ENCODE measurements at regions not wholly inside any gene's neighbourhood (a gene's known extent, or its start where the extent isn't known, plus 50 kb on each side); places are given as distances from the start of the nearest gene placed in this dataset.

DNA sequence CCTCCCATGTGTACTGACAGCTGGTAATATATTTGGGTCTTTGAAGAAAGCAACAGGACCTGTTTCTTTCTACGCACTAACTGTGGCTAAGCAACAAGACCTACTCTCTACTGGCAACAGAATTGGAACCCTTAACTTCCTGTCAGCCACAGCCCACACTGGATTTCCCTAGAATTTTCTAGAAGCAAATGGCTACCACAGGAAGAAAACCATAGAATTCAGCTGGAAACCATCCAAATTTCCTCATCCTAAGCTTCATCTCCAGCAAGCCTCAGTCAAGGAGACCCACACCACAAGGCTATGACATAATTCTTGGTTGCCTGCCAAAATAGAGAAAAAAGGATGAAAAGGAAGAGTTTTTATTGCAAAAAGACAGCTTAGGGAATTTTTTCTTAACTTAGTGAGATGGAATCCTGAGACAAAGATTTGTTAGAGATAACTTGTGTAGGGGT is 171.8 kb upstream of the TNC start:
- intact Hi-C loops (cut with DNase I) = no loop called here
- no peaks in the 10 kb centered on the region for H3K36me3 ChIP-seq
- 76 to 97% (median 96%) methylated on average over 1 of the region's 1 CpG for WGBS, 3 donors
- no peak for DNase-seq
- H3K9me3 ChIP-seq = no peaks in the 10 kb centered on the region
- H3K27ac ChIP-seq = no peak overlapping the region
- H3K4me3 ChIP-seq = no peak overlapping the region
- no peaks in the 10 kb centered on the region for H3K4me1 ChIP-seq (ENCODE audit: insufficient read depth)
- H3K27me3 ChIP-seq = no peaks in the 10 kb centered on the region
- TF ChIP-seq, protein P1, sequence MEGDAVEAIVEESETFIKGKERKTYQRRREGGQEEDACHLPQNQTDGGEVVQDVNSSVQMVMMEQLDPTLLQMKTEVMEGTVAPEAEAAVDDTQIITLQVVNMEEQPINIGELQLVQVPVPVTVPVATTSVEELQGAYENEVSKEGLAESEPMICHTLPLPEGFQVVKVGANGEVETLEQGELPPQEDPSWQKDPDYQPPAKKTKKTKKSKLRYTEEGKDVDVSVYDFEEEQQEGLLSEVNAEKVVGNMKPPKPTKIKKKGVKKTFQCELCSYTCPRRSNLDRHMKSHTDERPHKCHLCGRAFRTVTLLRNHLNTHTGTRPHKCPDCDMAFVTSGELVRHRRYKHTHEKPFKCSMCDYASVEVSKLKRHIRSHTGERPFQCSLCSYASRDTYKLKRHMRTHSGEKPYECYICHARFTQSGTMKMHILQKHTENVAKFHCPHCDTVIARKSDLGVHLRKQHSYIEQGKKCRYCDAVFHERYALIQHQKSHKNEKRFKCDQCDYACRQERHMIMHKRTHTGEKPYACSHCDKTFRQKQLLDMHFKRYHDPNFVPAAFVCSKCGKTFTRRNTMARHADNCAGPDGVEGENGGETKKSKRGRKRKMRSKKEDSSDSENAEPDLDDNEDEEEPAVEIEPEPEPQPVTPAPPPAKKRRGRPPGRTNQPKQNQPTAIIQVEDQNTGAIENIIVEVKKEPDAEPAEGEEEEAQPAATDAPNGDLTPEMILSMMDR (IDR thresholded peaks at IDR 0.05) = no peak
- TF ChIP-seq EP300 (IDR thresholded peaks at IDR 0.05) = no peak
- no peak for TF ChIP-seq POLR2A (IDR thresholded peaks at IDR 0.05)

DNA sequence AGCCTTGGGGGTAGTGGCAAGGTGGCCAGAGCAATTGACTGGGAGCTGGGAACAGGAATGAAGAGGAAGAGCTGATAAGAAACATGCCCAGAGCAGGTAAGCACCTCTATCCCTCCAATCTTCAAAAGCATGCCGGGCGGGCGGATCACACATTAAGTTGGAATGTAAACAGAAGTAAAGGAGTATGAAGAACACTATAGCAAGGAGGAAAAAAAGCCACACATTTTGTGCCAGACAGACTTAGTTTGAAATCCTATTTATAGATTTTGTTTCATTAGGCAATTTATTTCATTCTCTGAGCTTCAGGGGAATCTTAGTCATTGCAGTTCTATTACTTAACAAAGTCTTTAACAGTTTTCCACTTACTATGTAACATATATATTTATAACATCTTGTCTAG is 173.9 kb upstream of the TNC start:
- Histone ChIP-seq H3K9me3 (no peaks in the 10 kb centered on the region), H3K27ac (no peak overlapping the region), H3K4me1 (ENCODE audit: insufficient read depth) (no peaks in the 10 kb centered on the region), H3K36me3 (no peaks in the 10 kb centered on the region), H3K4me3 (no peak overlapping the region), H3K27me3 (no peaks in the 10 kb centered on the region)
- intact Hi-C loops (cut with DNase I) = no loop called here
- 80 to 91% (median 83%) methylated on average over 3 of the region's 3 CpGs for WGBS, 3 donors
- no peak for DNase-seq
- no peak for TF ChIP-seq EP300 (IDR thresholded peaks at IDR 0.05)
- TF ChIP-seq POLR2A (IDR thresholded peaks at IDR 0.05) = no peak
- TF ChIP-seq, protein P1 (IDR thresholded peaks at IDR 0.05) = no peak

DNA sequence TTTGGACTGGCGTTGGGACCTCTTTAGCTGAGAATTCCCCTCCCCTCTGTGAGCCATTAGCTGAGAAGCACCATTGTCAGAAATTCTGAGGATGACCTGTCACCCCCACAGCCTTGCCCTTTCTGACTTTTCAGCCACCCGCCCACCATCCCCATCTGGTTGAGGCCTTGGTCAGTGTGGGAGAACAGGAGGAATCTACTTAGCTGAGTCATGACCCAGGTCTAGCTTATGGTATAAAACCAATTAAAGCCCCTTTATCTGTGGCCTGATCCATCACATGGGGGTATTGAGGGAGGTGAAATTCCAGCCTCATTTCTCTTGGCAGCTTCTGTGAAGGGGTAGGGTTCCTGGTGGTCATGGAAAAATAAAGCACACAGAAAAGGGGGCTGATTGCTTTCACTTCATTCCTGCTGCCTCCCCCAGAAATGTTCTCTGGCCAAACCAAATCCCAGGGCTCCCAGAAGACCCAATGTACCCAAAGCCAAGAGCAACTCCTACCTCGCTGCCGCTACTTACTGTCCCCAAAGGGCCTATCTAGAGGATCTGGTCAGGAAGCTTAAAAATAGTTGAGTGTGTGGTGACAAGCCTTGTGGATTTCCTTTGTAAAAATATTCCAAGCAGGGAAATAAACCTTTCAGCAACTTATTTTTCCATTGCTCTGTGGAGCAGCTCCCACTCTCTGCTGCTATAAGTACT is 174.8 kb upstream of the TNC start:
- H3K27ac ChIP-seq = no peak overlapping the region
- no peaks in the 10 kb centered on the region for H3K27me3 ChIP-seq
- no peaks in the 10 kb centered on the region for H3K36me3 ChIP-seq
- no peak overlapping the region for H3K4me3 ChIP-seq
- no peak for DNase-seq
- H3K9me3 ChIP-seq = no peaks in the 10 kb centered on the region
- TF ChIP-seq EP300 (IDR thresholded peaks at IDR 0.05) (no peak), POLR2A (IDR thresholded peaks at IDR 0.05) (no peak)
- TF ChIP-seq, protein P1 (IDR thresholded peaks at IDR 0.05) = no peak
- intact Hi-C loops (cut with DNase I) = no loop called here
- no peaks in the 10 kb centered on the region for H3K4me1 ChIP-seq (ENCODE audit: insufficient read depth)
- WGBS, 3 donors = 73 to 77% (median 75%) methylated on average over 4 of the region's 4 CpGs

DNA sequence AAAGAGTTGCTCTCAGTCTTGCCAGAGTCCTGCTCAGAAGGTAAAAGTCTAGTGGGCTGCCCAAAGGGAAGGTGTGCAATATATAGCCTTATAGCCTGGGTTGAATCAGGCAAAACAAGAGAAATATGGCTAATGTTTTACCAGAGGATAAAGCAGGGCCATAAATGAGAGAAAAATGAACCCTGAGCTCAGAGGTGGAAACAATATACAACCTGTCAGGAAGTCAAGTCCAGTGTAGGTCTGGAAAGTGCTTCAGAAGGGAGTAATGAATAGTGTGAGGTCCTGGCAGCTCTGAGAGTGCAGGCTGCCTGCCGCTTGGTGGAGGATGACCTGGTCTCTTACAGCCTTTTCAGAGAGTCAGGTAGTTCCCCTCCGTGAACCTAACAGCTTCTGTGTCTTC is 177.8 kb upstream of the TNC start:
- intact Hi-C loops (cut with DNase I) = no loop called here
- WGBS, 3 donors = 81 to 89% (median 87%) methylated on average over 2 of the region's 2 CpGs

More for the DNA sequence above, 177.8 kb upstream of the TNC start:
- H3K27me3 ChIP-seq = no peaks in the 10 kb centered on the region
- no peaks in the 10 kb centered on the region for H3K9me3 ChIP-seq
- H3K27ac ChIP-seq = no peak overlapping the region
- no peak for DNase-seq
- H3K36me3 ChIP-seq = no peaks in the 10 kb centered on the region
- TF ChIP-seq POLR2A (IDR thresholded peaks at IDR 0.05) (no peak), EP300 (IDR thresholded peaks at IDR 0.05) (no peak)
- TF ChIP-seq, protein P1 (IDR thresholded peaks at IDR 0.05) = no peak
- H3K4me1 ChIP-seq (ENCODE audit: insufficient read depth) = no peaks in the 10 kb centered on the region
- no peak overlapping the region for H3K4me3 ChIP-seq
